WI38 (cell line): ENCODE measurements at regions not wholly inside any gene's neighbourhood (a gene's known extent, or its start where the extent isn't known, plus 50 kb on each side); places are given as distances from the start of the nearest gene placed in this dataset.

Source experiments
- H3K4me3 ChIP-seq: 2 replicates; pipeline ENCODE4 v1.5.1; 2011; ENCODE audit warnings: low read depth, mild to moderate bottlenecking, control low read depth, low read length
- CTCF ChIP-seq: IDR thresholded peaks from 2 replicates; pipeline ENCODE4 v1.5.1; 2012; ENCODE audit warnings: low read depth, mild to moderate bottlenecking, control low read depth, low read length

GRCh38 chr10:106185951-106186350, 978.6 kb downstream of the SORCS1 start:
- TF ChIP-seq CTCF, result no peak
- H3K4me3 ChIP-seq, result no peak overlapping the region

- no peak overlapping the region for H3K4me3 ChIP-seq
- no peak for TF ChIP-seq CTCF
Observed at GRCh38 chr10:106183041-106183440, 981.5 kb downstream of the SORCS1 start.

GRCh38 chr10:106182542-106182941, 982.0 kb downstream of the SORCS1 start:
- TF ChIP-seq CTCF, result no peak

GRCh38 chr10:106181501-106181900, 983.0 kb downstream of the SORCS1 start:
- no peak overlapping the region for H3K4me3 ChIP-seq
- TF ChIP-seq CTCF, result no peak

More at GRCh38 chr10:106182542-106182941, 982.0 kb downstream of the SORCS1 start:
- H3K4me3 ChIP-seq, result no peak overlapping the region

GRCh38 chr10:106179430-106179829, 985.1 kb downstream of the SORCS1 start:
- no peak overlapping the region for H3K4me3 ChIP-seq
- TF ChIP-seq CTCF, result no peak

GRCh38 chr10:106175760-106176377, 988.6 kb downstream of the SORCS1 start:
- H3K4me3 ChIP-seq, result no peak overlapping the region
- TF ChIP-seq CTCF, result no peak

GRCh38 chr10:106173838-106174237, 990.7 kb downstream of the SORCS1 start:
- no peak for TF ChIP-seq CTCF
- no peak overlapping the region for H3K4me3 ChIP-seq
